ENCODE measurements at regions not wholly inside any gene's neighbourhood (a gene's known extent, or its start where the extent isn't known, plus 50 kb on each side); places are given as distances from the start of the nearest gene placed in this dataset.
"Not testable (repeated sequence)": the region's sequence is repeated elsewhere in the genome, so short reads cannot be mapped to it uniquely, and the experiment has no call there.

- no peak for DNase-seq (ENCODE audit: low read depth in 4 of 4, low spot score in 1 of 4)
Observed at GRCh38 chr3:31095255-31095654, 200.8 kb upstream of the GADL1 start.

GRCh38 chr3:31096661-31097395 lies 202.4 kb upstream of the GADL1 start:
- DNase-seq (ENCODE audit: low read depth in 4 of 4, low spot score in 1 of 4), result no peak

DNA sequence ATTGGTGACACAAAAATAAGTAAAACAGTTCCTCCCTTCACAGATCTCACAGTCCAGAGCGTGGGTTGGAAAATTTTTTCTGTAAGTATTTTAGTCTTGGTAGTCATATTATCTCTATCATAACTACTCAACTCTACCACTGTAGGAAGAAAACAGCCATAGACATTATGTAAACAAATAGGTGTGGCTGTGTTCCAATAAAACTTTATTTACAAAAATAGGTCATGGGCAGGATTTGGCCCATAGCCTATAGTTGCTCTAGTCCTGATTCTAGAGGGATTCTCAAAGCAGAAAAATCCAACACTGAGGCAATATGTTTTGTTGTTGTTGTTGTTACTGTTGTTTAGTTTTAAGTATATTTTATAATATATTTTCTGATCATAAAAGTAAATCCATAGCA lies 206.1 kb upstream of the GADL1 start:
- no peak for DNase-seq (ENCODE audit: low read depth in 4 of 4, low spot score in 1 of 4)

GRCh38 chr3:31101285-31101684 lies 206.8 kb upstream of the GADL1 start:
- DNase-seq (ENCODE audit: low read depth in 4 of 4, low spot score in 1 of 4), result not testable (repeated sequence)

GRCh38 chr3:31102196-31102879 lies 207.9 kb upstream of the GADL1 start:
- DNase-seq (ENCODE audit: low read depth in 4 of 4, low spot score in 1 of 4), result peak in 1 of 4 experiments; percentile 10

GRCh38 chr3:31103181-31103580 lies 208.7 kb upstream of the GADL1 start:
- no peak for DNase-seq (ENCODE audit: low read depth in 4 of 4, low spot score in 1 of 4)

DNA sequence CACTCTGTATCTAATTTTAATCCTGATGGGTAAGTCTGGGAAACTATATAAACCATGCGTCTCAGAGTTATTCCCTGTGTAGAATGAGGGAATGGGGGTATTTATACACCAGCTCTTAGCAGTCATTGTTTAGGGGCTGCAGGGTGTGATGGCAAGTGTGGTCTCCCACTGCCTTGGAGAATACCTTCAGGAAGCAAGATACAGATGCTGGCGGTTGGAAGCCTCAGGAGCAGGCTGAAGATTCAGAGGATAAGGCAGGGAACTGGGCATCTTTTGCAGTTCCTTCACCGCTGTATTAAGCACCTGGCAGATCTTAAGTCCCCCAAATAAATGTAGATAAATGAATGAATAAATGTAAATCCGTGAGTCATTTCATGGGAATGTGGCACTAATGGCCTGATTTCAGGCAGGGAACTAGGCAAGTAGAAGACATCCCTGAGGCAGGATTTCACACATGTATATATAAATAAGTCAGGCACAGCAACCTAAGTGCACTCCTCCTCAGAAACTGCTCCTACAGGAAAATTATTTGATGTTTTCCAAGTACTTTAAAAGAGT lies 209.2 kb upstream of the GADL1 start:
- no peak for DNase-seq (ENCODE audit: low read depth in 4 of 4, low spot score in 1 of 4)

DNA sequence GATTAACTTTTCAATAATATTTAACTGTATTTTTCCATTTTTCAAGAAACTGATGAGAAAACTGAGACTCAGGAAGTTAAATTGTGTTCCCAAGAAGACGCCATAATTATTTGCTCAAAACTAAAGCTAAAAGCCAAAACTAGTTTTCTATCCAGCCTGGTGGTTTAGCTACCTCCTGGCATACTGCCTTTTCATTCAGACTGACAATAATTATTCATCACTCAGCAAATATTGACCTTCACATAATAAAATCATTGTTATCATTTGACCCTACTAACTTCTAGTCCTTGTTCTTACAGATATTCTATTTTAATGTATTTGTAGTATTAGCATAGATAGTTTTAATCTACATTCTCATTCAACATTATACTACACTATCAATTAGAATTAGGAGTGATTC lies 210.6 kb upstream of the GADL1 start:
- DNase-seq (ENCODE audit: low read depth in 4 of 4, low spot score in 1 of 4), result no peak

DNA sequence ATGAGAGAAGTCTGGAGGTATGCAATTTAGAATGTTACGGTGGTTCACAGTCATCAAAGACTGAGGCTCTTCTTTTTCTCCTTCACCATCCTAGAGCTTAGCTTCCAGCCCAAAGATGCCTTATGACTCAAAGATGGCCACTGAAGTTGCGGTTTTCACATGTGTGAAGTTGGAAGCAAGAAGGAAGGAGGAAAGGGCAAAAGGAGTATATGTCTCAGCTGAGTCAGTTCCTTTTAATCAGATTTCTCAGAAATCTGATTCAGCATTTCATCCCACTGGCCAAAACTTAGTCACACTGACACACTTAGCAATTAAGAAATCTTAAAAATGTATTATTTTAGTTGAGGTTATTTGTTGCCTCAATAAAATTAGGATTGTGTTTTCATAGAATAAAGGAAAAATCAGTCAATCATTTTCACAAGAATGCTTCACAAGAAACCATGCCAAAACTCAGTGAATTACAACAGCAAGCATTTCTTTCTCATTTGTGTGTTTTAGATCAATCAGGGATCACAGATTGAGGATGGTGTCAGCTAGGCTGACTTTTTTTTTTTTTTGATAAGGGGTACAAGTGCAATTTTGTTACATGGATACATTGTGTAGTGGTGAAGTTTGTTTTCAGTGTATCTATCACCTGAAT lies 211.1 kb upstream of the GADL1 start:
- no peak for DNase-seq (ENCODE audit: low read depth in 4 of 4, low spot score in 1 of 4)

DNA sequence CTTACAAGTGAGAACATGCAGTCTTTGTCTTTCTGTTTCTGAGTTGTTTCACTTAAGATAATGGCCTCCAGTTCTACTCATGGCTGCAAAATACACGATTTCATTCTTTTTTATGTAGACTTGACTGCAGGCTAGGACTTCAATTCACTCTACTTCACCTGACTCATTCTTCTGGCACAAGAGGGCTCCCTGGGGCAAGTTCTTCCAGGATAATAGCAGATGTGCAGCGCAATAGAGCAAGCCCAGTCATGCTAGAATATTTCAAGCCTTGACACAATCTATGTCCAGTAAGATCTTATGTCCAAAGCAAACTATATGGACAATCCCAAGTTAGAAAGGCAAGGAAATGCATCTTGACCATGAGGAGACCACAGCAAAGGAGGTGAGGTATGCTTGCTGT lies 211.7 kb upstream of the GADL1 start:
- DNase-seq (ENCODE audit: low read depth in 4 of 4, low spot score in 1 of 4), result no peak

DNA sequence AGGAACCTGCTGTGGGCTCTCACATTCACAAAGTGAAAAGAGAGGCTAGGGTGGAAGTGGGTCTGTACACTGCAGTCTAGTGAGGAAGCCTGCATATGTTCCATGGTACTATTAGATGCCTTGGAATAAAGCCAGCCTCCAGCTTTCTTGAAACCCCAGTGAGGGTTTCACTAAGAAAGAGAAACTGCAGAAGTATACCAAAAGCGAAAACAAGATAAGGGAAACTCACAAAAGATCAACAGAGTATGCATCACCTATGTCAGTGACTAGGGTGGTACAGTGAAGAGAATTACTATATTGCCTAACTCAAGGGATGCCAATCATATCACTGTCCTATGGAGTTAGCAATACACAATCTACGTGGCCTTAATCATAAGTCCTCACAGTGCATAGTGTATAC lies 212.5 kb upstream of the GADL1 start:
- no peak for DNase-seq (ENCODE audit: low read depth in 4 of 4, low spot score in 1 of 4)

DNA sequence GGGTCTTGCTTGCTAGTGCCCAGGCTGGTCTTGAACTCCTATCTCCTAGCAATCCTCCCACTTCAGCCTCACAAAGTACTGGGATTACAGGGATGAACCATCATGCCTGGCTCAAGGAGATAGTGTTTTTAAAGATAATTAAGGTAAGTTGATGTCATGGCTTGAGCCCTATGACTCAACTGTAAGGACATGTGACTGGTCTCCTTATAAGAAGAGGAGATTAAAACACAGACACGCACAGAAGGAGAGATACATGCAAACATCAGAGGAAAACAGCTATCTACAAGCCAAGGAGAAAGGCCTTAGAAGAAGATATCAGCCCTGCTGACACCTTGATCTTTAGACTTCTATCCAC lies 220.4 kb upstream of the GADL1 start:
- no peak for DNase-seq (ENCODE audit: low read depth in 4 of 4, low spot score in 1 of 4)

GRCh38 chr3:31115531-31115930 lies 221.1 kb upstream of the GADL1 start:
- not testable (repeated sequence) for DNase-seq (ENCODE audit: low read depth in 4 of 4, low spot score in 1 of 4)

GRCh38 chr3:31116651-31117050 lies 222.2 kb upstream of the GADL1 start:
- DNase-seq (ENCODE audit: low read depth in 4 of 4, low spot score in 1 of 4), result no peak

DNA sequence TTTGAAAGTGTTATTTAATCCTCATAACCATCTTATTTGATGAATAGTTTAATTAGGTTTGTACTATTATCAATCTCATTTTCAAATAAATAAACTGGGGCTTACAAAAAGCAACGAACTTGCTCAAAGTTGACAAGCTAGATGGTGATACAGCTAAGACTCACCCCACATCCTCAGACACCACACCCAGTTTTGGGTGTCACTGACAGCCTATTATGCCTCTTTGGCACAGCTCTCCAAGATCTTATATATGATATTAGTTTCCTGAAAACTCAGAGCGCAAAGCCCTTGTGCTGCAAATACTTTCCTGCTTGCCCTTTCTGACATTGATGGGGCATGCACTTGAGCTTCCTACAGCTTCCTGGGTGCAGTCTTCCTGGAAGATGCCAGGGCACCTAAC lies 223.4 kb upstream of the GADL1 start:
- DNase-seq (ENCODE audit: low read depth in 4 of 4, low spot score in 1 of 4), result no peak

- DNase-seq (ENCODE audit: low read depth in 4 of 4, low spot score in 1 of 4), result no peak
Observed at GRCh38 chr3:31124373-31124772, 229.9 kb upstream of the GADL1 start.

DNA sequence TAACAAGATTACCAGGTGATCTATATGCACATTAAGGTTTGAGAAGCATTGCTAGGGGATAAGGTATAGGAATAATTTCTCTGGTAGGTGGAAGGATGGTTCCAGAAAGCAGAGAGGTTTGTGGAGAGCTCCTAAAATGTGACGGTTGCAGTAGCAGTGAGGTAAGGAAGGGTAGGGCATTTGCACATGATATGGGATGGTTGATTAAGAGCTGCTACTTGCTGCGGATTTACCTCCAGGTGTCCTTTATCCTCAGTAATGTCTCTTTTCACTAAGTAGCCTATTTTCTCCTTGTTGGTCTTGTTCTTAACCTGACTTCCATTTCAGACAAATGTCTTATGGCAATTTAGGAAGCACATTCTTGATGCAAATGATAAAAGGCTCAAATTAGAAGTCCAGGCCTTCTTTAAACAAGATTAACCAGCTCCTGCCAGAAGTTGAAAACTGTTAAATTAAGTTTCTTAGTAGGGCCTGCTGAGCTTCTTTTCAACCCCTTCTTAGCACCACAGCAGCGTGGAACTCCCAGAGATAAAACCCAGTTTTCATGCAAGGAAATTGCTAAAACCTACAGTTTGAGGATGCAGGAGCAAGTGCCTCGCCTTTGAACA lies 231.1 kb upstream of the GADL1 start:
- no peak for DNase-seq (ENCODE audit: low read depth in 4 of 4, low spot score in 1 of 4)

DNA sequence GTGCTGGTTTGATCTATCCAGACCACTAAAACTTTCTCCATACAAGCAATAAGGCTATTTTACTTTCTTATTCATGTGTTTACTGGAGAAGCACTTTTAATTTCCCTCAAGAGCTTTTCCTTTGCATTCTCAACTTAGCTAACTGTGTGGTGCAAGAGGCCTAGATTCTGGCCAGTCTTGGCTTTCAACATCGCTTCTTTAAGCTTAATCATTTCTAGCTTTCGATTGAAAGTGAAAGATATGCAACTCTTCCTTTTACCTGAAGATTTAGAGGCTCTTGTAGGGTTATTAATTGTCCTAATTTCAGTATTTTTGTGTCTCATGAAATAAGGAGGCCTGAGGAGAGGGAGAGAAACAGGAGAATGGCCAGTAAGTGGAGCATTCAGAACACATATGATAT lies 234.8 kb upstream of the GADL1 start:
- DNase-seq (ENCODE audit: low read depth in 4 of 4, low spot score in 1 of 4), result no peak

DNA sequence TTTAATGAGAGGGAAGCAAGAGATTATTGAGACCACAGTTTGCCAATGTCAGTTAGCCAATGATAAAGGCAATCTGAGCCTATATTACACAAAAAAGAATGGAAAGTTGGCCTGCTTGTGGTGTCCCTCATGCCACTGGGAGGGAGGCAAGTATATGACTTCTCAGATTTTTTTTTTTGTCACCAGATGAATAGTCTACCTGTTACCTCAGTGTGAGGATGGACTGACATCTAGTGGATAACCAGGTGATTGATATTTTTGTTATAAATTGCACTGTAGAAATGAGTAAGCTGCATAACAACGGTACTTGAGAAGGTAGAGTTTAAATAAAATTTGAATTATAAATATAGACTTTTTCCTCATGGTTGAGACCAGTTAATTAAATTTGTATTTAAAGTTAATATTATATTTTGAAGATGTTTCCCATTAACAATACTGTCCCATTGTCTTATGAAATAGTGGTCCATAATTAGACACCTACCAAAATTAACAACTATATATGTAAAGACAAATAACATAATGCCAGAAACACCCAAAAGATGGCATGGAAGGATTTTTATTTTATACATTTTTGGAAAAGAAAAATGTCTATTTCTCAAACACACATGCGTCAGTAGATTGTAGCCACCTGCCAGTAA lies 237.8 kb upstream of the GADL1 start:
- DNase-seq (ENCODE audit: low read depth in 4 of 4, low spot score in 1 of 4), result no peak

GRCh38 chr3:31133541-31133940 lies 239.1 kb upstream of the GADL1 start:
- no peak for DNase-seq (ENCODE audit: low read depth in 4 of 4, low spot score in 1 of 4)

DNA sequence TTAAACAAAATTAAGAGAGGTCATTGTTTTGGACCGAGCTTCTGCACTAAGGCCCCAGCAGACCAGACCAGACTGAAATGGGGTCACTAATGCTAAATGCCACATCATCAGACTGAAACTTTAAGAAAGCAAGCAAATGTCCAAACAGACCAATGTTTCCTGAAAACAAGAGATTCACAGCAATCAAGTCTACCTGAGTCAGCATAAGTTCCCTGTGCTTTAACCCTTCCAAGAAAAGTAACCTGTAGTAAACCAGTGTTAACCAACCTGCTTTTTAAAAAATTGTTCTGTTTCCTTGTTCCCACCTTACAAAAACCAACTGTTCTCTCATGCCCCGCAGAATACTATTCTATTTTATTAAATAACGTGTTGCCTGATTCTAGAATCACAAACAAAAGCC lies 241.1 kb upstream of the GADL1 start:
- DNase-seq (ENCODE audit: low read depth in 4 of 4, low spot score in 1 of 4), result no peak

Data from stimulated activated CD4-positive, alpha-beta T cell treated with anti-CD3 and anti-CD28 coated beads, Interleukin-1b, Interleukin-23, amount 100 ng/mL, for 24 hours (primary cell).